ENCODE measurements at regions not wholly inside any gene's neighbourhood (a gene's known extent, or its start where the extent isn't known, plus 50 kb on each side); places are given as distances from the start of the nearest gene placed in this dataset.

DNA sequence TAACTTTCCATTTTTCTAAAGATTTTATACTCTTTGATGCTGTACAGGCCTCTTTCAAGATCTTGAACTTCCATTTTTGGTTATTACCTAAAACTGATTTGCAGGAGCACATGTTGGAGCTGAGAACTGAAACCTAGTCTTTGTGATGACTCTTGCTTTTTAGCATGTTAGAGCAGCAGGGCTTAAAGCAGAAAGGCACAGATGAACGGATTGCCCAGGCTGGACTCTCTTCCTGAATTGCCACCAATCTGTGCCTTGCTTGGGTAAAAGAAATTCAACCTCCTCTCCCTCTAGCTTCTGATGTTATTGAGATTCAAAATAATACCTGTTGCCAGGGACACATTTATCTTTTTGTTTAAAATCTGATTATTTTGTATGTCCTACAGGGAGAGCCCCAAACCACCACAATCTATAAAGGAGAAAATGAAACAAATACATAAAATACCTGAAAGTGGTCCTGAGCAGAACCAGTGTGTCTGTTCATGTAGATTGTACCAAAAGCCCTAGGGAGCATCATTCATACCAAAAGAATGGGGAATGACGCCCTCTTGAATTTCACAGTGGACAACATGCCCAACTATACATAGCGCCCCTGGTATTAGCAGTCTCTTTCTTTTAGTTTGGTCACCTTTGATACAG is 277.0 kb upstream of the MAP2 start:
- Histone ChIP-seq H2AFZ (ENCODE audit: low read depth, low read length) (no peak overlapping the region), H3K9me3 (ENCODE audit: insufficient read depth, low read length, severe bottlenecking) (no peaks in the 10 kb centered on the region), H3K79me2 (ENCODE audit: insufficient read depth, low read length) (no peaks in the 10 kb centered on the region), H3K4me3 (ENCODE audit: low read depth in 1 of 2, low read length in 2 of 2) (no peak overlapping the region), H3K27ac (ENCODE audit: low read length) (no peak overlapping the region), H3K27me3 (ENCODE audit: insufficient read depth, low read length, poor library complexity) (no peaks in the 10 kb centered on the region), H3K4me2 (ENCODE audit: insufficient read depth, low read length) (no peak overlapping the region), H3K36me3 (ENCODE audit: insufficient read depth, low read length) (no peaks in the 10 kb centered on the region), H3K4me1 (ENCODE audit: insufficient read depth, low read length) (no peaks in the 10 kb centered on the region), H3K9ac (ENCODE audit: low read depth, low read length) (no peak overlapping the region), H4K20me1 (ENCODE audit: insufficient read depth, low read length) (no peaks in the 10 kb centered on the region)
- DNase-seq, result no peak
- ATAC-seq (ENCODE audit: insufficient read depth, low read depth), result no peak
- TF ChIP-seq EZH2 (IDR thresholded peaks at IDR 0.05; ENCODE audit: borderline replicate concordance, low read depth, low read length, severe bottlenecking), result no peak
- TF ChIP-seq, protein P1, sequence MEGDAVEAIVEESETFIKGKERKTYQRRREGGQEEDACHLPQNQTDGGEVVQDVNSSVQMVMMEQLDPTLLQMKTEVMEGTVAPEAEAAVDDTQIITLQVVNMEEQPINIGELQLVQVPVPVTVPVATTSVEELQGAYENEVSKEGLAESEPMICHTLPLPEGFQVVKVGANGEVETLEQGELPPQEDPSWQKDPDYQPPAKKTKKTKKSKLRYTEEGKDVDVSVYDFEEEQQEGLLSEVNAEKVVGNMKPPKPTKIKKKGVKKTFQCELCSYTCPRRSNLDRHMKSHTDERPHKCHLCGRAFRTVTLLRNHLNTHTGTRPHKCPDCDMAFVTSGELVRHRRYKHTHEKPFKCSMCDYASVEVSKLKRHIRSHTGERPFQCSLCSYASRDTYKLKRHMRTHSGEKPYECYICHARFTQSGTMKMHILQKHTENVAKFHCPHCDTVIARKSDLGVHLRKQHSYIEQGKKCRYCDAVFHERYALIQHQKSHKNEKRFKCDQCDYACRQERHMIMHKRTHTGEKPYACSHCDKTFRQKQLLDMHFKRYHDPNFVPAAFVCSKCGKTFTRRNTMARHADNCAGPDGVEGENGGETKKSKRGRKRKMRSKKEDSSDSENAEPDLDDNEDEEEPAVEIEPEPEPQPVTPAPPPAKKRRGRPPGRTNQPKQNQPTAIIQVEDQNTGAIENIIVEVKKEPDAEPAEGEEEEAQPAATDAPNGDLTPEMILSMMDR (IDR thresholded peaks at IDR 0.05; ENCODE audit: borderline replicate concordance, extremely low read depth, low read length, poor library complexity, severe bottlenecking), result no peak

DNA sequence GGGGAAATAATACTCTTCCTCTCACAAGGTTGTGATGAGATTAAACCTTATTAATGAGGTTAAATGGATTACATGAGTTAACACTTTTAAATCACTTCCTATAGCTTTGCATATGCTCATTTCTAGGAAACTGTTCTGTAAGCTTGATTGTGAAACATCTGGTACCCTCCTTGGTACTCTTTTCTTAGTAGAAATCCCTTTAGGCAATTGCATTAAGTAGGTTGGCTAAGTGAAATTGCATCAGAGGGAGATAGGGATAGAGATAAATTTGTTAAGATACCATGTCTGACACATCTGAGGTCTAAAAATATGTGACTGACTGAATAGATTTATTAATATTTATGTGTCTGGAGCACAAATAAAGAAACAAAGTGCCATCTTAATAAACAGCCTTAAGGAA is 275.9 kb upstream of the MAP2 start:
- Histone ChIP-seq H3K9ac (ENCODE audit: low read depth, low read length) (no peak overlapping the region), H3K27me3 (ENCODE audit: insufficient read depth, low read length, poor library complexity) (no peaks in the 10 kb centered on the region), H2AFZ (ENCODE audit: low read depth, low read length) (no peak overlapping the region), H3K9me3 (ENCODE audit: insufficient read depth, low read length, severe bottlenecking) (no peaks in the 10 kb centered on the region), H3K4me1 (ENCODE audit: insufficient read depth, low read length) (no peaks in the 10 kb centered on the region), H4K20me1 (ENCODE audit: insufficient read depth, low read length) (no peaks in the 10 kb centered on the region), H3K4me3 (ENCODE audit: low read depth in 1 of 2, low read length in 2 of 2) (no peak overlapping the region), H3K36me3 (ENCODE audit: insufficient read depth, low read length) (no peaks in the 10 kb centered on the region), H3K4me2 (ENCODE audit: insufficient read depth, low read length) (no peak overlapping the region), H3K27ac (ENCODE audit: low read length) (no peak overlapping the region), H3K79me2 (ENCODE audit: insufficient read depth, low read length) (no peaks in the 10 kb centered on the region)
- TF ChIP-seq, protein P1 (IDR thresholded peaks at IDR 0.05; ENCODE audit: borderline replicate concordance, extremely low read depth, low read length, poor library complexity, severe bottlenecking), result no peak
- TF ChIP-seq EZH2 (IDR thresholded peaks at IDR 0.05; ENCODE audit: borderline replicate concordance, low read depth, low read length, severe bottlenecking), result no peak
- DNase-seq, result no peak
- ATAC-seq (ENCODE audit: insufficient read depth, low read depth), result no peak

DNA sequence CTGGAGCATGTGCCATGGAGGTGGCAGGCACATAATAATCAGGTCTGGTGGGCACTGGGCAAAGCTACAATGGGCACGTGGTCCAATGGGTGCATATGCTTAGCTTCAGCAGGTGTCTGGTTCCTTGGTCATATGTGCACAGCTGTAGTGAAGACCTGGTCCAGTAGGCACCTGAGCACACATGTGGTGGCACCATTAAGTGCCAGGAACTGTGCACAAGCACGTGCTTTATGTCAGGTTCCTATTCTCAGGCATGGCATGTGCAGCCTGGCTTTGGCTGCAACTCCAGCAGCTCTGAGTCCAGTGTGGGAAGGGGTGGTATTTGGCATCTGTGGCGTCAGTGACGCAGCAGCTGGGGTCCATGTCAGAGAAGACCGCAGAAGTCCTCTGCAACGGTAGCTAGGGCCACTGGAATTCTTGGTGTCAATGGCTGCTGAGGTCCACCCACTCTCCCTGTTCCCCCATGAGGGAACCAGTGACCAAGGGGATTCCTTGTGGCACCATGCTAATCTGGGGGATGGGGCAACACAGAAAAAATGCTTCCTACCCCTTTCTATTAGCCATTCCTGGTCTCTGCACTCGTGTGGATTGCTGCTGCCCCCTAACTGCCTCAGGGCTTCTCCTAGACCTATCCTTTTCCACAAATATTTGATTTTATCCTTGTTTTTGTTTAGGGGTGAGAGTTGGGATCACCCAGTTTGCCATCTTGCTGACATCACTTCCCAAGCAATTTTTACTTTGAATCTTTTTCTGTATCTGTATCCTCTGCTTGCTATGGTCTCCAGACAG is 262.9 kb upstream of the MAP2 start:
- Histone ChIP-seq H3K9me3 (ENCODE audit: insufficient read depth, low read length, severe bottlenecking) (no peaks in the 10 kb centered on the region), H2AFZ (ENCODE audit: low read depth, low read length) (no peak overlapping the region), H3K27ac (ENCODE audit: low read length) (no peak overlapping the region), H3K4me2 (ENCODE audit: insufficient read depth, low read length) (no peak overlapping the region), H3K4me3 (ENCODE audit: low read depth in 1 of 2, low read length in 2 of 2) (no peak overlapping the region), H3K27me3 (ENCODE audit: insufficient read depth, low read length, poor library complexity) (no peaks in the 10 kb centered on the region), H3K79me2 (ENCODE audit: insufficient read depth, low read length) (no peaks in the 10 kb centered on the region), H4K20me1 (ENCODE audit: insufficient read depth, low read length) (no peaks in the 10 kb centered on the region), H3K4me1 (ENCODE audit: insufficient read depth, low read length) (no peaks in the 10 kb centered on the region), H3K36me3 (ENCODE audit: insufficient read depth, low read length) (no peaks in the 10 kb centered on the region), H3K9ac (ENCODE audit: low read depth, low read length) (no peak overlapping the region)
- no peak for ATAC-seq (ENCODE audit: insufficient read depth, low read depth)
- DNase-seq, result no peak
- TF ChIP-seq, protein P1 (IDR thresholded peaks at IDR 0.05; ENCODE audit: borderline replicate concordance, extremely low read depth, low read length, poor library complexity, severe bottlenecking), result no peak
- TF ChIP-seq EZH2 (IDR thresholded peaks at IDR 0.05; ENCODE audit: borderline replicate concordance, low read depth, low read length, severe bottlenecking), result no peak

All from DND-41 (cell line).